Activated T-cell treated with anti-CD3 and anti-CD28 coated beads, Interleukin-2, amount 50 U/mL, for 72 hours (primary cell): ENCODE measurements at regions not wholly inside any gene's neighbourhood (a gene's known extent, or its start where the extent isn't known, plus 50 kb on each side); places are given as distances from the start of the nearest gene placed in this dataset.
A peak's percentile ranks its signal among the peaks of the same experiment; 100 is the strongest.
"Not testable (repeated sequence)": the region's sequence is repeated elsewhere in the genome, so short reads cannot be mapped to it uniquely, and the experiment has no call there.

Source experiments
- ATAC-seq, 2 donors: fragments of 150-1000 bp; cut with Tn5 transposase; replicated peaks in 1 of 2; 2 replicates each; pipeline ENCODE4 v1.10.0; 2021; ENCODE audit warnings: moderate library complexity in 2 of 2, mild to moderate bottlenecking in 1 of 2
- DNase-seq, 2 donors: peaks; one replicate each; pipeline ENCODE4 v3.0.0; 2021 to 2022; ENCODE audit warnings: mixed read lengths in 1 of 2
- H3K27ac Mint-ChIP-seq: one replicate; pipeline ENCODE4 v1.8.0; 2022; ENCODE audit warnings: mild to moderate bottlenecking, moderate library complexity, mixed read lengths
- H3K27me3 Mint-ChIP-seq: one replicate; pipeline ENCODE4 v1.8.0; 2022; ENCODE audit warnings: low read depth, mixed read lengths
- H3K36me3 Mint-ChIP-seq, 2 donors: one replicate each; pipeline ENCODE4 v1.8.0; 2022; ENCODE audit warnings: mixed read lengths in 2 of 2, mild to moderate bottlenecking in 1 of 2; ENCODE audit not compliant: insufficient read depth in 2 of 2
- H3K4me1 Mint-ChIP-seq: one replicate; pipeline ENCODE4 v1.8.0; 2022; ENCODE audit warnings: low read depth, mixed read lengths
- H3K4me3 Mint-ChIP-seq, 2 donors: one replicate each; pipeline ENCODE4 v1.8.0; 2022; ENCODE audit warnings: mild to moderate bottlenecking in 2 of 2, mixed read lengths in 2 of 2, moderate library complexity in 2 of 2
- H3K9me3 Mint-ChIP-seq, 2 donors: one replicate each; pipeline ENCODE4 v1.8.0; 2022; ENCODE audit warnings: mixed read lengths in 2 of 2

DNA sequence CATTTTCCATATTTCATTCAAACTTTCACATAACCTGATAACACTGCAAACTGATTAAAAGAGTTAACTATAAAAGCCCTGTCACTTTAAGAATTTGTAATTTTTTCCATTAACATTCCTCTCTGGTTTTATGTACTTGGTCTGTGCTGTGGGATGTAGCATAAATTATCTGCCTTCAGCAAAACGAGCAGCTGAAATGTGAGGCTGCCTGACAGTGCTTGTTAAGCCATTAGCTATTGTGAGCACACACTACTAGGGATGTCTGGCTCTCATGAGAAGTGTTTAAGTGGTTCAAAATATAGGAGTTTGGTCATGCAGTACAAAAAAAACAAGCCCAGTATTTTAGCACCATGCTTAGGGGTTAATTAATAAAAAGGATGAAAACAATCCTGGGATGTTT lies 63.0 kb downstream of the HOXA1 start:
- Mint-ChIP-seq H3K36me3 (peaks cover 0 to 3% of the 10 kb centered on the region in 2 donors), H3K27ac (peak overlapping the region; percentile 83)

DNA sequence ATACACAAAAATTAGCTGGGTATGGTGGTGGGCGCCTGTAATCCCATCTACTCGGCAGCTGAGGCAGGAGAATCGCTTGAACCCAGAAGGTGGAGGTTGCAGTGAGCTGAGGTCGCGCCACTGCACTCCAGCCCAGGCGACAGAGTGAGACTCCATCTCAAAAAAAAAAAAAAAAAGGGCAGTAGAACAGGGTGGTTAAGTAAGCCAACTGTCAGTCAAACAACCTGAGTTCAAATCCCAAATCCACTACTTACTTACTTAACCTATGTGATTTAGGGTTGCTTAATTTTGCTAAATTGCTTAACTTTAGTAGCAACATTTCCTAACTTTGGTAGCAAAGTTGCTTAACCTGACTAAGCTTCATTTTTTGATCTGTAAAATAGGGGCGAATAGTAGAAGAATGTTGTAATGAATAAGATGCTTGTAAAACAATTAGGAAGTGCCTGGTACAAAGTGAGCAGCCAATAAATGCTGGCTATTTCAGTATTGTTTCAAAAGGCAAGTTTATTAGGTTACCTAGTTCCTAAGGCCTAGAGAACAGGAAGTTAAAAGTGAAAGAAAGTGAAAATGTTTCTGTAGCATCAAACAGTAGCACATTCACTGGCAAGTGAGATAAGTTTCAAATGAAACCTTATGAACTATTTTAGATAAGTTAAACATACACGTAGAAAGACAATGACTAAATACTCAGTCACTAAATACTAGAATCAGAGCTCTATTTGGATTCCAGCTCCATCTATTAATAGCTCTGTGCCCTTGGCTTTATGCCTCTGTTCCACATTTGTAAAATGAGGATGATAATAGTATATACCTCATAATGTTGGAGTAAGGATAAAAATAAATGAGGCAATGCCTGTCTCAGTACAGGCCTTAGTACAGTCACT lies 64.3 kb downstream of the HOXA1 start:
- Mint-ChIP-seq H3K9me3 (no peaks in the 10 kb centered on the region), H3K4me1 (peaks cover 12% of the 10 kb centered on the region), H3K27me3 (no peaks in the 10 kb centered on the region), H3K4me3 (peak overlapping the region; percentile 43 to 68), H3K36me3 (peaks cover 0 to 3% of the 10 kb centered on the region in 2 donors), H3K27ac (peak overlapping the region; percentile 89)
- ATAC-seq (peak; percentile 60 to 69), DNase-seq (no peak)

More for the DNA sequence above, 63.0 kb downstream of the HOXA1 start:
- Mint-ChIP-seq H3K4me1 (peaks cover 12% of the 10 kb centered on the region), H3K4me3 (peak overlapping the region in 1 of 2 donors; percentile 58), H3K27me3 (no peaks in the 10 kb centered on the region), H3K9me3 (no peaks in the 10 kb centered on the region)
- ATAC-seq (no peak), DNase-seq (no peak)

DNA sequence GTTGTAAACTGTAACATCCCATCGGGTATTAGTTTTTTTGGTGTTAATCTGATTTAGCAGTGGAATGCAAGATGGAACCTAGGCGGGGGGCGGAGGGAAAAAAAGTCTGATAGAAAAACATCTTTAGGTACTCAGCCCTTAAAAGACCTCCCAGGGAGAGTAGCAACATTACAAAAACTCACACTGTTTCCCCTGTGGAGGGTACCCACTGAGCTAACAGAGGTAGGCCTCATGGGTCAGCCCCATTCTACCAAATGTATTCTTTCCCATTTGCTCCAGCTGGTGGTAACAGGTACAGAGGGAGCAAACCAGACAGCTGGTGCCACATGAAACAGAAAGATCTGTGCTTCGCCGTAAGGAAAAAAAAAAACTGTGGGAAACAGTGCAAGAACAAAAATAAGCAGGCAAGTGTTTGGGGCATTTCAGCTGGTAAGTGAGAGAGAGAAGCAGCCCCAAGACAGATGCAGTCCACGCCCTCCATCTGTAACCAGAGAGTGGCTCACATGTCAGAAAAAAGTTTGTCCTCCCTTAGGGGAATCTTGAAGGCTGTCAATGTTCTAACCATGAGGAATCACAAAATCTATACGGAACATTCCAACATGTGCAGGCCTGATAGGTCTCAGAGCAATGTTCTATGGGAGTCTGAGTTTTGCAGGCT lies 65.3 kb downstream of the HOXA1 start:
- ATAC-seq: no peak
- H3K27ac Mint-ChIP-seq: no peak overlapping the region
- peaks cover 12% of the 10 kb centered on the region for H3K4me1 Mint-ChIP-seq
- H3K4me3 Mint-ChIP-seq: peak overlapping the region in 1 of 2 donors; percentile 31
- H3K27me3 Mint-ChIP-seq: no peaks in the 10 kb centered on the region
- DNase-seq: no peak
- no peaks in the 10 kb centered on the region for H3K9me3 Mint-ChIP-seq
- peaks cover 0 to 3% of the 10 kb centered on the region in 2 donors for H3K36me3 Mint-ChIP-seq

DNA sequence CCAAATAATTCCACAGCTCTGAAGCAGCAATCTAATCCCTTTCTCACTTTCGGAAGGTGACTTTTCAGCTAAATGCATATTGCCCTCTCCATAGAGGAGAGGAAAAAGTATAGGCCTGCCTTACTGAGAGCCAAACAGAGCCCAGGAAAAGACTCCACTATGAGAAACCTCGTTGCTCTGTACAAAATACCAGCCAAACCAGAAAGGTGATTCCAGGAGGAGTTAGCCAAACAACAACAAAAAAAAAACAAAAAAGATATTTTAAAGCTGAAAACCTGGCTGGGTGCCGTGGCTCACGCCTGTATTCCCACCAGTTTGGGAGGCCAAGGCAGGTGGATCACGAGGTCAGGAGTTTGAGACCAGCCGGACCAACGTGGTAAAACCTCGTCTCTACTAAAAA lies 70.5 kb downstream of the HOXA1 start:
- Mint-ChIP-seq H3K4me1 (no peaks in the 10 kb centered on the region), H3K4me3 (no peak overlapping the region), H3K36me3 (no peaks in the 10 kb centered on the region), H3K9me3 (no peaks in the 10 kb centered on the region), H3K27ac (no peak overlapping the region), H3K27me3 (no peaks in the 10 kb centered on the region)
- DNase-seq (no peak), ATAC-seq (no peak)

DNA sequence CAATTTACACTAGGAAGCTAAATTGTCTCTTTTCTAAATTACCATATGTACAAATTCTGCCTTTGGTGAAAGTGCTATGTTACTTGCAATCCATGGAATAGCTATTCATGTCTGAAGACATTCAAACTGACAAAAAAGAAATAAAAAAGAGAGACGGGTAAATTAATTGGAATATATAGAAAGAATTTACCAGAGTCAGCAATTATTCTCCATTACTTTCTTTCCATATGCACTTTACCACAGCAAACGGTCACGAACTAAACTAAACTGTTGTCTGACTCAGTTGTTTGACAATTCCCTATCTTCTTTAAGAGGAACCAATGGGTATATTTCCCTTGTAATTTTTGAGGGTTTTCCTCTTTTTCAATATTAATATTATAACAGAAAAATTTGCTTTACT lies 85.7 kb downstream of the HOXA1 start:
- DNase-seq (no peak), ATAC-seq (no peak)
- Mint-ChIP-seq H3K27me3 (peaks cover 31% of the 10 kb centered on the region), H3K4me3 (no peak overlapping the region), H3K27ac (no peak overlapping the region), H3K36me3 (peaks cover 3% of the 10 kb centered on the region in 2 donors), H3K4me1 (no peaks in the 10 kb centered on the region), H3K9me3 (peaks cover 4 to 13% of the 10 kb centered on the region in 2 donors)

DNA sequence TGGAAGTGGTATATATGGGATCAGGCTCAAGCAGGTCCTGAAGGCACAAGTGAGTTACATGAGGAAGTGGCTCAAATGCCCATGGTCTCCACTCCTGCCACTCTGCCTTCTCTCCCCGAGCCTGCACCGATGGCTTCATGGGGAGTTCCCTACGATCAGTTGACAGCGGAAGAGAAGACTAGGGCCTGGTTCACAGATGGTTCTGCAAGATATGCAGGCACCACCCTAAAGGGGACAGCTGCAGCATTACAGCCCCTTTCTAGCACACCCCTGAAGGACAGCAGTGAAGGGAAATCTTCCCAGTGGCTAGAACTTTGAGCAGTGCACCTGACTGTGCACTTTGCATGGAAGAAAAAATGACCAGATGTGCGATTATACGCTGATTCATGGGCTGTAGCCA lies 95.3 kb downstream of the HOXA1 start:
- Mint-ChIP-seq H3K4me3 (no peak overlapping the region), H3K27me3 (peaks cover 8% of the 10 kb centered on the region), H3K4me1 (no peaks in the 10 kb centered on the region), H3K9me3 (no peaks in the 10 kb centered on the region), H3K27ac (no peak overlapping the region), H3K36me3 (no peaks in the 10 kb centered on the region)
- no peak for DNase-seq
- ATAC-seq: no peak

DNA sequence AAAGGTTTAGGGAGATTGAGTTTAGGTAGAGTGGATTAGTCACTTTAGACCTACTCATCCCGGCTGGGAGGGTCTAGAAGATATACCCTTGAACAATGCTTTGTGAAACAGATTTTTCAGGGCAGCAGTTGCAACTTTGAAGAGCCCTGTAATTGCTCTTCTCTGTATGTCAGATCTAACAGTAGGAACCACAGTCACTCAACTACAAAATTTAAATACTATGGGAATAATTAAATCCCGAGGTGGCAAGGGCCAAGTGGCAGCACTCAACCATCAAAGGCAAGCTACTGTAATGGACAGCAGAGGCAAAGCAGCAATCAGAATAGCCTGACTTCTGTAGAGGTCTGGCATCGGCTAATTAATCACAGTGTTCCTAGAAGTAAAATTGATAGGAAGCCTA lies 97.5 kb downstream of the HOXA1 start:
- H3K36me3 Mint-ChIP-seq, H3K9me3 Mint-ChIP-seq, H3K27me3 Mint-ChIP-seq, ATAC-seq, H3K27ac Mint-ChIP-seq, DNase-seq, H3K4me3 Mint-ChIP-seq, H3K4me1 Mint-ChIP-seq: not testable (repeated sequence)

DNA sequence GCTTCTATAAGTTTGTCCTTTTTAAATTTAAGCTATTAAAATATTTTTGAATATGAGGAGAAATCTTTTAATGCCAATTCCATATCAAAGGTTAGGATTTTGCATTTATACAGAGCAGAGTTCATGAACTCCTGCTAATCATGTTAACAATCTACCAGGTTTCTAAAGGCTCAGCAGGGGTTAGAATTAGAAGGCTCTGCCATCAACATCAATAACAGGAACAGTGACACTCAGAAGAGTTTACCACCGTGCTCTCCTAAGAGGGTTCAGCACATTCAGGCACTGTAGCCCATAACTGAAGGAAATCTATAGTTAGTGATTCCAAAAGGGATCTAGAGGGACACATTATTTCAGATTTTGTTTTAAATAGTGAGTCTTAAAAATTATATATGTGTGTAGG lies 100.1 kb downstream of the HOXA1 start:
- ATAC-seq (no peak), DNase-seq (no peak)
- Mint-ChIP-seq H3K4me1 (no peaks in the 10 kb centered on the region), H3K9me3 (no peaks in the 10 kb centered on the region), H3K36me3 (no peaks in the 10 kb centered on the region), H3K27me3 (no peaks in the 10 kb centered on the region), H3K27ac (no peak overlapping the region), H3K4me3 (no peak overlapping the region)

DNA sequence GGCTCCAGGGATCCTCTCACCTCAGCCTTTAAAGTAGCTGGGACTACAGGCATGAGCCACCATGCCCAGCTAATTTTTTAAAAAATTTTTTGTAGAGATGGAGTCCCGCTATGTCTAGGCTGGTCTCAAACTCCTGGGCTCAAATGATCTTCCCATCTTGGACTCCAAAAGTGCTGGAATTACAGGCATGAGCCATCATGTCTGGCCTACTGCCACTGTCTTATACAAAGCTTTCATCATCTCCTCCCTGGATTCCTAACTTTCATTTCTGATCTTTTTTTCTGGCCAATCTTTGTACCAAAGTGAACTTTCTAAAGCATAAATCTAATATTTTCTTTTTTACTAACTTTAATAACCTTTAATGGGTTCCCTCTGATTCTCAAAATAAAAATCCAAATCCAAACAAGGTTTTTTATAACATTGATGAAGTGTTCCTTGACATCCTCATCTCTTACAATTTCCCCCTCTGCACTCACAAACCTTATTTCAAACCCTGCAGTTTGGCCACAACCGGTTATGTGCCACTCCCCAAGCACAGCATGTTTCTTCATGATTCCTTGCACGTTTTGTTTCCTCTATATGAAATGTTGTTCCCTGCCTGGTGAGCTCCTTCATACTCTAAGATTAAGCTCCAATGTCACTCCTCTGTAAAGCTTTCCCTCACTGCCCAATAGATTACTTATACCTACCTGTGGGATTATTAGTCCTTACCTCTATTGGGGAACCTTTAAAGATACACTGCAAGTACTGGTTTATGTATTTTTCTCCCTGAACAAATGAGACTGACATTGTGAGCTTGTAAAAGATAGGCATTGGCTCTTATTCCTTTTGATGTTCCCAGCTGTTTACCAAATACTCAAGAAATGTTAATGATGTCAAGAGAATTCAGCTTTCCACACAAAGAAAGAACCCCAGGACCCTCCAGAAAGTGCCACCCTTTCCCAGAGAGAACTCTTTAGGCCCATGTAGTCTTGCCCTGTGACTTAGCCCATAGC lies 101.7 kb downstream of the HOXA1 start:
- Mint-ChIP-seq H3K4me3 (no peak overlapping the region), H3K9me3 (no peaks in the 10 kb centered on the region), H3K27me3 (no peaks in the 10 kb centered on the region), H3K27ac (no peak overlapping the region), H3K36me3 (no peaks in the 10 kb centered on the region), H3K4me1 (no peaks in the 10 kb centered on the region)
- ATAC-seq: no peak
- no peak for DNase-seq

DNA sequence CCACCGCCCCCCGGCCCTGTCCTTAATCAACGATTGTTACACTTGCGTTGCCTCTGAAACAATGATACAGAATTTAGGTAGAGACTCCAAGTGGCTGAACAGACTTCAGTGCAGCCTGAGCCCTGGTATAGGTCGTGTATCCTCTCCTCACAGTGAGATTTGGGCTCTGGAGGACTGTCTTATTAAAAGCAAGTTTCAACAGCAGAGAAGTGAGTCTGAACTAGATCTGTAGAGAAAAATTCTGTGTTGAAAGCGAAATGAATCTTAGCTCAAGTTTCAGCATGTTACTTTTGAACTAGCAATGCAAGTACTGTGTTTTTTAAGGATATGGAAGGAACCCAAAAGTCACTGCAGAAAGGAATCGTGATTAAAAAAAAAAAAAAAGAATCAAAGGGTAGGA lies 103.1 kb downstream of the HOXA1 start:
- no peaks in the 10 kb centered on the region for H3K9me3 Mint-ChIP-seq
- ATAC-seq (no peak), DNase-seq (no peak)
- H3K4me1 Mint-ChIP-seq: no peaks in the 10 kb centered on the region
- H3K36me3 Mint-ChIP-seq: no peaks in the 10 kb centered on the region
- H3K27ac Mint-ChIP-seq: no peak overlapping the region
- no peaks in the 10 kb centered on the region for H3K27me3 Mint-ChIP-seq
- no peak overlapping the region for H3K4me3 Mint-ChIP-seq

DNA sequence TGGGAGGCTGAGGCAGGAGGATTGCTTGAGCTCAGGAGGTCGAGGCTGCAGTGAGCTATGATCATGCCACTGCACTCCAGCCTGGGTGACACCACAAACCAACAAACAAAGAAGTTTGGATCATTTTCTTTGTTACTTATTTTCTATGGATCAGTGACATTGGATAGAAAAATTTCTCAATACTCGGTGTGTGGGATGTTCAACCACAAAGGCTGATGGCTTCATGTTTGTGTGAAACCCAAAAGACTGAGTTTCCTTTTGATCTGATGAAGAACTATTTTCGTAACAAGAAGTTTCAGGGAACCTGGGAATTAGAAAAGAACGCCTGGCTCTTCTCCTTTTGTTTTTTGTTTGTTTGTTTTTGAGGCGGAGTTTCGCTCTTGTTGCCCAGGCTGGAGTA lies 104.0 kb downstream of the HOXA1 start:
- no peak overlapping the region for H3K27ac Mint-ChIP-seq
- no peaks in the 10 kb centered on the region for H3K27me3 Mint-ChIP-seq
- DNase-seq (no peak), ATAC-seq (no peak)
- H3K4me3 Mint-ChIP-seq: no peak overlapping the region
- H3K4me1 Mint-ChIP-seq: no peaks in the 10 kb centered on the region
- H3K9me3 Mint-ChIP-seq: no peaks in the 10 kb centered on the region
- no peaks in the 10 kb centered on the region for H3K36me3 Mint-ChIP-seq

DNA sequence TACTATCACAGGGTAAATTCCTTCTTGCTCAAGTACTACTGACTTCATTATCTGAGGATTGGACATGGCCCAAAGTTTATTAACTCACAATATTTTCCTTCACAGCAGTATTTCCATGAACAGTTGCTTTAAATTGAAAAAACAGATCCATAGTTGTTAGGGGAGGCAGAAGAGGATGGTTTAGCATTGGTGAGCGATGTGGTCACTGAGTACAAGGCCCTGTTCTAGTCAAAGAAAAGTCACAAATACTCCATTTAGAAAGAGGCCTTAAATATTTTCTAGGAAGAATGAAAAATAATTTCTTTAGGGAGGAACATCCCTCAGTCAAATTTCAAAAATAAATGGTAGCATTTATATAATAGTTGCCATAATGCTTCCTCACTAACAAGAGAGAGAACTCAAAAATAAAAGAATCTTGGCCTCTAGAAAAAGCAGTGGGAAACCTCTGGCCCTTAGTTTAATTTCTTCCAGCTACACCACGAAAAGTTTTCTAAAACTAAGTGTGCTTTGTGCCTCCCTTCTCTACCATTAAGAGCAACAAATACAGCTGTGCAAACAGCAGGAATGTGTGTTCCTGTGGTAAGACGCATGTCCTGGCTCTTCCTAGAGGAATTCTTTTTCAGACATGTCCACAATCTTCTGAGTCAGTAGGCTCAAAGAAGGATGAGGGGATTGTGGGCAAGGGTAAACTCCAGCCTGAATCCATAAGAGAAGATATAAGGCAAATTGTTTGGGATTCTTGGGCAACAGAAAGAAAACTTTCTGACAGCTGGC lies 105.7 kb downstream of the HOXA1 start:
- no peak for ATAC-seq
- H3K4me3 Mint-ChIP-seq: no peak overlapping the region
- no peaks in the 10 kb centered on the region for H3K9me3 Mint-ChIP-seq
- no peaks in the 10 kb centered on the region for H3K4me1 Mint-ChIP-seq
- no peak overlapping the region for H3K27ac Mint-ChIP-seq
- no peaks in the 10 kb centered on the region for H3K27me3 Mint-ChIP-seq
- DNase-seq: no peak
- H3K36me3 Mint-ChIP-seq: no peaks in the 10 kb centered on the region
